SU-DHL-6 (cell line): ENCODE measurements at regions not wholly inside any gene's neighbourhood (a gene's known extent, or its start where the extent isn't known, plus 50 kb on each side); places are given as distances from the start of the nearest gene placed in this dataset.

ENCODE experiments used
- H2AFZ ChIP-seq: fragments of 200-600 bp; sonication (generic); 2 replicates; pipeline ENCODE4 v1.6.1; 2014; ENCODE audit warnings: low read depth, mild to moderate bottlenecking, moderate library complexity, mixed read lengths, antibody characterized with exemption, low read length; ENCODE audit not compliant: severe bottlenecking
- H3F3A ChIP-seq: fragments of 200-600 bp; shearing (Covaris generic); 2 replicates; pipeline ENCODE4 v1.6.0; 2016; ENCODE audit warnings: antibody characterized with exemption, mild to moderate bottlenecking; ENCODE audit not compliant: insufficient read depth
- H3K27ac ChIP-seq: fragments of 200-600 bp; sonication (generic); 2 replicates; pipeline ENCODE4 v1.5.1; 2016; ENCODE audit warnings: low read depth, mild to moderate bottlenecking, low read length, moderate library complexity, mixed read lengths
- H3K27me3 ChIP-seq: fragments of 200-600 bp; sonication (generic), shearing (Covaris generic); 2 replicates; pipeline ENCODE4 v1.6.0; 2014; ENCODE audit warnings: mild to moderate bottlenecking, low read length
- H3K36me3 ChIP-seq: fragments of 200-600 bp; sonication (generic); 2 replicates; pipeline ENCODE4 v1.6.1; 2014; ENCODE audit warnings: mild to moderate bottlenecking, low read length, mixed read lengths
- H3K4me2 ChIP-seq: fragments of 300-600, 200-600 bp; shearing (Covaris generic), sonication (generic); 2 replicates; pipeline ENCODE4 v1.6.0; 2014; ENCODE audit warnings: low read length, low read depth, mild to moderate bottlenecking; ENCODE audit not compliant: poor library complexity, severe bottlenecking
- H3K4me3 ChIP-seq: fragments of 200-600 bp; sonication (generic); 2 replicates; pipeline ENCODE4 v1.5.1; 2014; ENCODE audit warnings: antibody characterized with exemption, low read length, mild to moderate bottlenecking, mixed read lengths; ENCODE audit not compliant: insufficient read depth, poor library complexity, severe bottlenecking
- H3K79me2 ChIP-seq: fragments of 200-600 bp; sonication (generic); 2 replicates; pipeline ENCODE4 v1.6.1; 2014; ENCODE audit warnings: mild to moderate bottlenecking, low read length, moderate library complexity; ENCODE audit not compliant: insufficient read depth
- H3K9ac ChIP-seq: fragments of 200-600 bp; sonication (generic); 2 replicates; pipeline ENCODE4 v1.7.0; 2014; ENCODE audit warnings: mild to moderate bottlenecking, low read length
- H3K9me2 ChIP-seq: fragments of 200-600 bp; sonication (generic); replicated peaks from 2 replicates; pipeline ENCODE4 v1.6.1; 2014; ENCODE audit warnings: low read length; ENCODE audit not compliant: insufficient read depth
- H3K9me3 ChIP-seq: fragments of 200-600 bp; sonication (generic); 2 replicates; pipeline ENCODE4 v1.6.1; 2014; ENCODE audit warnings: low read length, mixed read lengths; ENCODE audit not compliant: insufficient read depth
- H4K20me1 ChIP-seq: fragments of 200-600 bp; sonication (generic); 2 replicates; pipeline ENCODE4 v1.6.1; 2014; ENCODE audit warnings: low read depth, mild to moderate bottlenecking, antibody characterized with exemption, low read length, moderate library complexity, mixed read lengths
- CTCF ChIP-seq: fragments of 200-600 bp; sonication (generic); IDR thresholded peaks from one replicate; pipeline ENCODE4 v1.5.1; 2017; ENCODE audit warnings: antibody characterized with exemption, mild to moderate bottlenecking, low read length, moderate library complexity; ENCODE audit not compliant: insufficient read depth, poor library complexity, severe bottlenecking
- EZH2phosphoT487 ChIP-seq: fragments of 200-600 bp; sonication (generic), shearing (Covaris generic); conservative IDR thresholded peaks from 2 replicates; pipeline ENCODE4 v1.6.1; 2018; ENCODE audit warnings: mild to moderate bottlenecking, antibody characterized with exemption, low read length, moderate library complexity, mixed read lengths

DNA sequence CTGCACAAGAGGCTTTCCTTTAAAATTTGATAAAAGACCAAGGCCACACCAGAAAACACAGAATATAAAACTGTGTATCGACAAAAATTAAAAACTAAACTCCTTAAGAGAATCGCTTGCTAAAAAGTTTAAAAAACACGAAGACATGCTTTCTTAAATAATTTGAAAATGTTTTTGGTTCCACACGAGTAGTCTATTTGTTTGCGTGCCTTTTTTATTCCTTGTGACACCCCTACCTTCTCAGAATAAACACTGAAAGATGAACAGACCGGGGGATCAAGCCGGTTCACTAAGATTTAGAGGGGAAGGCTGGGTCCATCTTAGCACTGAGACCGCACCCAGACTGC lies 256.4 kb upstream of the STARD13 start:
- Histone ChIP-seq H3K27ac (peak overlapping the region; percentile 98), H2AFZ (peak overlapping the region; percentile 62), H3K4me2 (peak overlapping the region; percentile 87), H4K20me1 (no peaks in the 10 kb centered on the region), H3K27me3 (no peaks in the 10 kb centered on the region), H3K79me2 (0 out of 2 replicates have a peak, but pooled peaks cover 5% of the 10 kb centered on the region), H3K9ac (peak overlapping the region; percentile 88), H3K4me3 (peak overlapping the region; percentile 67), H3K9me2 (no peaks in the 10 kb centered on the region), H3K36me3 (no peaks in the 10 kb centered on the region), H3F3A (peaks cover 29% of the 10 kb centered on the region), H3K9me3 (no peaks in the 10 kb centered on the region)
- no peak for TF ChIP-seq CTCF
- TF ChIP-seq EZH2phosphoT487 = no peak

- H3K4me3 ChIP-seq = peak overlapping the region; percentile 67
- H2AFZ ChIP-seq = peak overlapping the region; percentile 62
- no peak for TF ChIP-seq EZH2phosphoT487
- TF ChIP-seq CTCF = peak; percentile 75
Observed at GRCh38 chr13:33542309-33543088, 256.9 kb upstream of the STARD13 start.

DNA sequence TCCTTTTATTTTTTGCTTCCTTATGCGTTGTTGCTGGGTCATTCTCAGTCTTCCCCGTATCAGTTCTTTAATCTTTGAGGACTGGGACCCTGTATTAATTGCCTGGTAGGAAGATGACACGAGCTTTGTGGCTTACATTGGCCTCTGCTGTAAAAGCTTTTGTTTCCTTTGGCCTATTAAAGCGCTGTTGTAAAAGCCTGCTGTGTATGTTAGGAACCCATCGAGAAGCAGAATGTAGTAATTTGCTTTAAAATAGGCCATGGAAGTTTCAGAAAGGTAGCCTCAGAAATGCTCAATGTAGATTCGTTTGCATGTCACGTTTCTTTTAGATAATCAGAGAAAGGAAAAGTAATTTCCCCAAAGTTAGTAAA lies 257.5 kb upstream of the STARD13 start:
- peak overlapping the region; percentile 87 for H3K4me2 ChIP-seq
- no peaks in the 10 kb centered on the region for H3K36me3 ChIP-seq
- no peak overlapping the region for H2AFZ ChIP-seq
- no peaks in the 10 kb centered on the region for H4K20me1 ChIP-seq
- TF ChIP-seq CTCF (no peak), EZH2phosphoT487 (no peak)
- H3F3A ChIP-seq = peaks cover 29% of the 10 kb centered on the region
- H3K27ac ChIP-seq = peak overlapping the region; percentile 98
- H3K9me3 ChIP-seq = no peaks in the 10 kb centered on the region
- H3K9me2 ChIP-seq = no peaks in the 10 kb centered on the region
- peak overlapping the region; percentile 49 for H3K4me3 ChIP-seq
- no peaks in the 10 kb centered on the region for H3K27me3 ChIP-seq
- H3K79me2 ChIP-seq = 0 out of 2 replicates have a peak, but pooled peaks cover 5% of the 10 kb centered on the region
- H3K9ac ChIP-seq = peak overlapping the region; percentile 88

More at GRCh38 chr13:33542309-33543088, 256.9 kb upstream of the STARD13 start:
- Histone ChIP-seq H3K27ac (peak overlapping the region; percentile 98), H3K79me2 (0 out of 2 replicates have a peak, but pooled peaks cover 5% of the 10 kb centered on the region), H3F3A (peaks cover 29% of the 10 kb centered on the region), H3K9me2 (no peaks in the 10 kb centered on the region), H3K9ac (peak overlapping the region; percentile 88), H3K27me3 (no peaks in the 10 kb centered on the region), H4K20me1 (no peaks in the 10 kb centered on the region), H3K4me2 (peak overlapping the region; percentile 87), H3K36me3 (no peaks in the 10 kb centered on the region), H3K9me3 (no peaks in the 10 kb centered on the region)
